Keratinocyte (primary cell): ENCODE measurements at regions not wholly inside any gene's neighbourhood (a gene's known extent, or its start where the extent isn't known, plus 50 kb on each side); places are given as distances from the start of the nearest gene placed in this dataset.

Experiments
- DNase-seq: peaks from one replicate; pipeline ENCODE4 v3.0.0-alpha.2; 2011; ENCODE audit warnings: low read depth, missing footprints, low spot score
- FAIRE-seq: peaks from 2 replicates; lab custom pipeline; 2011; peaks lifted over from hg19 to GRCh38; lab: Jason Lieb, UNC
- H2AFZ ChIP-seq: 2 replicates; pipeline ENCODE4 v1.6.0; 2012; ENCODE audit warnings: low read length, control low read depth, inconsistent platforms; ENCODE audit not compliant: control insufficient read depth
- H3K27ac ChIP-seq: 2 replicates; pipeline ENCODE4 v1.5.1; 2011; ENCODE audit warnings: low read length; ENCODE audit not compliant: control insufficient read depth, insufficient read depth
- H3K27me3 ChIP-seq: 3 replicates; pipeline ENCODE4 v1.6.0; 2011; ENCODE audit warnings: low read length; ENCODE audit not compliant: control insufficient read depth, insufficient read depth; ENCODE audit errors: extremely low read depth
- H3K36me3 ChIP-seq, 2 experiments: 2 replicates in 1 of 2; 3 replicates in 1 of 2; pipeline ENCODE4 v1.5.1; 2011; ENCODE audit warnings: low read length in 2 of 2, mild to moderate bottlenecking in 1 of 2; ENCODE audit not compliant: control insufficient read depth in 2 of 2, insufficient read depth in 2 of 2; ENCODE audit errors: extremely low read depth in 1 of 2
- H3K4me1 ChIP-seq: 3 replicates; pipeline ENCODE4 v1.5.1; 2011; ENCODE audit warnings: low read length; ENCODE audit not compliant: control insufficient read depth, insufficient read depth; ENCODE audit errors: extremely low read depth
- H3K4me2 ChIP-seq: 3 replicates; pipeline ENCODE4 v1.6.0; 2011; ENCODE audit warnings: low read depth, low read length; ENCODE audit not compliant: control insufficient read depth, insufficient read depth; ENCODE audit errors: extremely low read depth
- H3K4me3 ChIP-seq, 3 experiments: fragments of 200-600 bp in 1 of 3; sonication (generic) in 1 of 3; 2 replicates in 2 of 3; 3 replicates in 1 of 3; pipeline ENCODE4 v1.5.1; 2011 to 2016; ENCODE audit warnings: low read length in 3 of 3, mild to moderate bottlenecking in 3 of 3, control low read depth in 2 of 3, inconsistent platforms in 1 of 3, low read depth in 1 of 3, mixed read lengths in 1 of 3, mixed run types in 1 of 3, moderate library complexity in 1 of 3; ENCODE audit not compliant: control insufficient read depth in 2 of 3, insufficient read depth in 2 of 3; ENCODE audit errors: extremely low read depth in 1 of 3
- H3K79me2 ChIP-seq: 2 replicates; pipeline ENCODE4 v1.6.0; 2012; ENCODE audit warnings: low read length; ENCODE audit not compliant: control insufficient read depth, insufficient read depth
- H3K9ac ChIP-seq: 3 replicates; pipeline ENCODE4 v1.6.0; 2011; ENCODE audit warnings: low read length; ENCODE audit not compliant: control insufficient read depth, insufficient read depth; ENCODE audit errors: extremely low read depth
- H3K9me1 ChIP-seq: 3 replicates; pipeline ENCODE4 v1.6.0; 2011; ENCODE audit warnings: low read length; ENCODE audit not compliant: control insufficient read depth, insufficient read depth; ENCODE audit errors: extremely low read depth
- H3K9me3 ChIP-seq: 2 replicates; pipeline ENCODE4 v1.5.1; 2012; ENCODE audit warnings: low read depth, low read length; ENCODE audit not compliant: control insufficient read depth
- H4K20me1 ChIP-seq: 3 replicates; pipeline ENCODE4 v1.6.0; 2011; ENCODE audit warnings: low read length; ENCODE audit not compliant: control insufficient read depth, insufficient read depth; ENCODE audit errors: extremely low read depth
- CTCF ChIP-seq, 3 experiments: IDR thresholded peaks in 1 of 3; conservative IDR thresholded peaks in 1 of 3; optimal IDR thresholded peaks in 1 of 3; 2 replicates in 2 of 3; 3 replicates in 1 of 3; pipeline versions ENCODE3 to v1.5.1; 2011; ENCODE audit warnings: low read length in 3 of 3, mild to moderate bottlenecking in 3 of 3, moderate library complexity in 2 of 3, control low read depth in 1 of 3, inconsistent platforms in 1 of 3; ENCODE audit not compliant: insufficient read depth in 2 of 3; ENCODE audit errors: extremely low read depth in 1 of 3
- EZH2 ChIP-seq: IDR thresholded peaks from one replicate; pipeline ENCODE4 v1.6.1; 2012; ENCODE audit warnings: inconsistent platforms, mild to moderate bottlenecking, low read length, moderate library complexity
- dilution Hi-C: fragments of 300-500 bp; cut with MboI; formaldehyde crosslinking; loops from one replicate; pipeline ENCODE4 v1.7.0; 2020; ENCODE audit warnings: low sequenced_read_pairs; ENCODE audit not compliant: extremely low pct_ligation_motif_present

DNA sequence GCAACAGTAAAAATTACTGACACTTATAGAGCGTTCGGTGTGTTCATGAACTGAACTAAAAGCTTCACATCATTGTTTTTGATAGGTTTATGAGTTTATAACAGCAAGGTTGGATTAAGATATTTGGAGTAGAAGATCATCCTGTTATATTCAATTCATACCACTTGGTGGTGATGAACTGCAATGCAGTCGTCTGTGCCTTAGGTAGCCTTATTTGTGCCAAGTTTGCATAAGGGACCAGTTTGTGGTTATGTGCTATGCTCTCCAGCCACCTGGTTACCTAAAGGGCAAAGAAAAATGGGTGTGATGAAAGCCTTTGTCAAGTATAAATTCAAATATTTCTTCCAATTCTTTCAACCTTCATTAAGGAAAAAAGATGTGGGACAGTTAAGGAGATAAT, 150.9 kb upstream of the KCNH7 start:
- dilution Hi-C loops, result no loop called here

DNA sequence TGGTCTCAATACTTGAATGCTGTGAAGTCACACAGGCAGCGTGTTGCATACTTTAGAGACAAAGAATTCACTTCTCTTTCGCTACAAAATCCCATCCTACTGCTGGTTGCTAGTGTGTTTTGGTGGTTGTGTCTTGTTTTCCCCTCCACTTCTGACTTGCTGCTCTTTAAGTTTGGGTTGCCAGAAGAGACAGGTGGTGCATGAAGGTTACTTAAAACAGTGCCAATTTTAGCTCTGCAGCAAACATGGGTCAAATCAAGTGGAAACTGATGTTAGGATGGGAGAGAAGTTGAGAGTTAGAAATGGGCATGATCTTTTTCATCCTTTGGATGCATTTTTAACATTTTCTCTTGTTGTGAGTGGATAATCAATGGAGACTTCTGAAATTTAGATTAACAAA, 136.2 kb upstream of the KCNH7 start:
- Histone ChIP-seq H4K20me1 (no peaks in the 10 kb centered on the region), H2AFZ (no peak overlapping the region), H3K4me1 (no peaks in the 10 kb centered on the region), H3K27ac (no peak overlapping the region), H3K4me3 (no peak overlapping the region), H3K27me3 (no peaks in the 10 kb centered on the region), H3K4me2 (no peak overlapping the region), H3K9me3 (no peaks in the 10 kb centered on the region), H3K79me2 (no peaks in the 10 kb centered on the region), H3K36me3 (no peaks in the 10 kb centered on the region), H3K9ac (no peak overlapping the region), H3K9me1 (no peaks in the 10 kb centered on the region)
- dilution Hi-C loops, result no loop called here
- FAIRE-seq (no peak), DNase-seq (no peak)
- TF ChIP-seq CTCF (optimal IDR thresholded peaks at IDR 0.05 in 1 of 3, IDR thresholded peaks at IDR 0.05 in 1 of 3, conservative IDR thresholded peaks at IDR 0.05 in 1 of 3; ENCODE audit: extremely low read depth in 1 of 3, insufficient read depth in 2 of 3, low read length in 3 of 3) (no peak), EZH2 (no peak)

More for the DNA sequence above, 150.9 kb upstream of the KCNH7 start:
- no peak for FAIRE-seq
- H3K9me1 ChIP-seq, result no peaks in the 10 kb centered on the region
- H3K79me2 ChIP-seq, result no peaks in the 10 kb centered on the region
- no peak overlapping the region for H3K9ac ChIP-seq
- H3K4me1 ChIP-seq, result no peaks in the 10 kb centered on the region
- H4K20me1 ChIP-seq, result no peaks in the 10 kb centered on the region
- no peaks in the 10 kb centered on the region for H3K36me3 ChIP-seq
- H3K4me2 ChIP-seq, result no peak overlapping the region
- H3K9me3 ChIP-seq, result no peaks in the 10 kb centered on the region
- H3K27ac ChIP-seq, result no peak overlapping the region
- no peak overlapping the region for H2AFZ ChIP-seq
- no peak overlapping the region for H3K4me3 ChIP-seq
- no peaks in the 10 kb centered on the region for H3K27me3 ChIP-seq
- DNase-seq, result no peak
- TF ChIP-seq CTCF (optimal IDR thresholded peaks at IDR 0.05 in 1 of 3, IDR thresholded peaks at IDR 0.05 in 1 of 3, conservative IDR thresholded peaks at IDR 0.05 in 1 of 3; ENCODE audit: extremely low read depth in 1 of 3, insufficient read depth in 2 of 3, low read length in 3 of 3) (no peak), EZH2 (no peak)
